LHCN-M2 (cell line): ENCODE measurements at regions not wholly inside any gene's neighbourhood (a gene's known extent, or its start where the extent isn't known, plus 50 kb on each side); places are given as distances from the start of the nearest gene placed in this dataset.

Experiments used
- DNase-seq: peaks from one replicate; pipeline ENCODE4 v3.0.0-alpha.2; 2012; ENCODE audit warnings: low read depth

GRCh38 chr4:26136615-26137014, 184.2 kb upstream of the RBPJ start:
- no peak for DNase-seq

DNA sequence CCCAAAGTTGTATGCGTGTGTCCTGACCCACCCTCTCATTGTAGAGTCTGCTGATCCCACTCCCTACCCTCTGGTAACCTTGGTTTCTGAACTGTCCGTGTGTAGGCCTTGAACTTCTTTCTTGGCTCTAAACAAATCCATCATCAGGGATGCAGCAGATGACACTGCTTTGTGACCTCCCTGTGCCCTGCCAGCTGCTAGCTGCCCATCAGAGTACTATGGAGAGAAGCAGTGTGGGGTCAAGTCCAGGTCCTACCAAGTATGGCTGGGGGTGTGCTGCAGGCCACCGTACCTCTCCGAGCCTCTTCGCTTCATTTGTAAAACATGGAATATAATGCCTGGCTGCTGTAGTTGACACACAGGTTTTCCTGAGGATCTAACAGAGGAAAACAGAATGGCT, 183.5 kb upstream of the RBPJ start:
- DNase-seq: no peak

DNA sequence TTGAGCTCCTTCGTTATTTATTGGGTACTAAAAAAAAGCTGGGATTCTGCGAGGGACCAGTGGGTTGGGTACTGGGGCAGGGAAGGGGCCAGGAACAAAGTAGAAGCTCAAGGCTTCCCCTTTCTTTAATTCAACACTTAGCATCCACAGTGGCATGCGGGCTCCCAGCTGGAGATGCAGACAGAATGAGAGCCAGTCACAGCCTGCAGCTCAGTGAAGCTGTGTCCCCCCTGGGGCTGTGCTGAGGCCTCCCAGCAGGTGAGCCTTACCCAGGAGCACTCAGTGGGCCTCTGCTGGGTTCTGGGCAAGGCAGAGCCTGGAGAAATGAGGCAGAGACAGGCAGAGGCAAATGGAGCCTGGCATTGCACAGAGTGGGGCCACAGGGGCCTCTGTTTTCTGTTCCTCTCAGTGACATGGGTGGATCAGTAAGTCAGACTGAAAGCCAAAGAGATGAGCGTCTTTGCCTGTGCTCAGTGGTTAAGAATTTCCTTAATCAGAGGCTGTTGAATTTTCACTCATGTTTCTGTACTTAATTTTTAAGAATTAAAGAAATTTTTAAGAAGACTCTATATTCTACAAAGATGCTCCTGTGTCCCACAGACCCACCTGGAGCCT, 181.4 kb upstream of the RBPJ start:
- no peak for DNase-seq

GRCh38 chr4:26140150-26140898, 180.5 kb upstream of the RBPJ start:
- DNase-seq: peak; percentile 94

- peak; percentile 43 for DNase-seq
These were observed 179.6 kb upstream of the RBPJ start for GRCh38 chr4:26141051-26141721.

- peak; percentile 95 for DNase-seq
These were observed 178.7 kb upstream of the RBPJ start for GRCh38 chr4:26141911-26142638.

GRCh38 chr4:26144526-26145155, 176.2 kb upstream of the RBPJ start:
- DNase-seq: peak; percentile 35

DNA sequence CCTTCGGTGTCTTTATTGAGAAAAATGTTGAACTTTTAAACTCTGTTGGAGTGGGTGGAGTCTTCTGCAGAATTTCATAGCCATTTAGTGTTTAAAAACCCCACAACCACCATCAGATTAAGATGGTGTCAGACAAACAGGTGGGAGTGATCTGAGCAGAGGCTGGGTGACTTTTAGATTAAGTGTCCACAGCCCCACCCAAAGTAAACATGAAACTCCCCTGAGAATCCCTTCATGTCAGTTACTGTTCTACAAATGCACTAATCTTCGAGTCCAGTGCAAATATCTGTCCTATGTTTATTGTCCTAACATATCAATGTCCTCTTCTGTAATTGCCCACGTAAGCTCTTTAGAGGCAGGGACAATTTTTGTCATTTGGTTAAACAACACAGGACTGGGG, 175.6 kb upstream of the RBPJ start:
- no peak for DNase-seq

GRCh38 chr4:26148927-26149326, 171.9 kb upstream of the RBPJ start:
- no peak for DNase-seq

DNA sequence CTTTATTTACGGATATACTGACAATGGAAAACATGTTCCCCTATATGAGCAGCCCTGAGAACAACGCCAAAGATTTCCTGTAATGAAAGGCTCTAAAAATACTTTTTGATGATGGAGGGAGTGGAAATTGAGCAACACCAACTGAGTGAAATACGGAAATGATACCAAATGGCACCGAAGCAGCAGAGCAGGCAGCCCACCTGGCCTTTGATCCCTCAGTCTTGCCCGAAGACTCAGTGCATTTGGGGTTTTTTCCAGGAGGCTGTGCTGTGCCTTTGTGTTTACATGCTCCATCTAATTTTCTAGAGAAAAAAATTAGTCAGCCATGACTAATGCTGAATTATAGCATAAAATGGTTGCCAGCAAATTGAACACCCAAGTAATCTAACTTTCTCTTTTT, 169.9 kb upstream of the RBPJ start:
- peak; percentile 72 for DNase-seq

DNA sequence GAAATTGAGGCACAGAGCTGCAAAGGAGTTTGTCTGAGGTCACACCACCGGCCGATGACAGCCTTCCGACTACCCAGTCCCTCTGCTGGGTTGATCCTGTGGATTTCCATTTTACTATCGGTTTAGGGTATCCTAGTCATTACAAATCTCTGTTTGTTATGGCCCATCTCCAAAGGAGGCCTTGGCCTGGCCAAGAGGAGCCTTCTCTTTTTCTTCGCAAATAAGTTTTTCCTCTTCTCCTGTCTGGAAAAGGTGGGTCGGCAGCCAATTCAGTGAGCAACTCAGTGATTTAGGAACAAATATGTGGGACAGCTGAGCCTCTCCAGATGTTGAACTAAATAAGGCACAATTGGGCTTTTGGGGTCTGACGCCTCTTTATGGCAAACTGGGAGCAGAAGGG, 169.2 kb upstream of the RBPJ start:
- DNase-seq: no peak

GRCh38 chr4:26152056-26152455, 168.8 kb upstream of the RBPJ start:
- no peak for DNase-seq

- DNase-seq: no peak
These were observed 163.3 kb upstream of the RBPJ start for GRCh38 chr4:26157541-26157940.

DNA sequence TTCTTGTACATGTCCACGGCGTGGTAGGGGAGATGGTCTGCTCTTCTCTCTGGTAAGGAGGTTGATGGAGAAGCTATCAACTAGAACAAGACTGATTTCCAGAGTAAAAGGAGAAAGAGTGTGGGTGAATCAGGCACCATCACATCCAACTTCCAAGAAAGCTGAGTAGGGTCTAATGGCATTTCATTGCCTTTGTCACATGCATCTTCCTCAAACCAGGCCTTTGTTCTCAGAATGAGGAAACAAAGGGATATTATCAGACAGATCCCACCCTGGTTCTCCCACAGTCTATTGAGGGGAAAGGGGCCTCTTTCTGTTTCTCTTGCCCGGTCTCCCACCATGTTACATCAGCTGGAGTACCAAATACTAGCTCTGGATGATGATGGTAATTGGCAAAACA, 160.2 kb upstream of the RBPJ start:
- no peak for DNase-seq

GRCh38 chr4:26161030-26161824, 159.6 kb upstream of the RBPJ start:
- DNase-seq: peak; percentile 48

GRCh38 chr4:26162101-26162500, 158.7 kb upstream of the RBPJ start:
- no peak for DNase-seq

GRCh38 chr4:26163425-26164362, 157.1 kb upstream of the RBPJ start:
- DNase-seq: no peak

GRCh38 chr4:26171501-26171900, 149.3 kb upstream of the RBPJ start:
- no peak for DNase-seq

DNA sequence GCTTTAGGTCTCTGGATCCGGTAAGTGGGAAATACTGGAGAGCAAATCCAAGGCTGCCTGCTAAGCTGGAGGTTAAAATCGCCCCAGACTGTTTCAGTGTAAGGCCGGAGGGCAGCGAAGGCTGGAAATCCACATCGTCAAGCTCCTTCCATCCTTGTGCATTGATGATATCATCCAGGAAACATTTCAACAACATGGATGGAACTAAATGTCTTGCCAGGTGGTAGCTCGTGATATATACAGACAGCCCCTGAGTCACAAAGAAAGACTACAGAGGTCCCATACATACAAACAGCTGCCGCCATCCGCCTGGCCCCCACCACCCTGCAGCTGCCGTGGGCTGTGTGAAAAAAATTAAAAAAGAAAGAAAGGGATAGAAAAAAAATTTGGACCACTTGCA, 148.9 kb upstream of the RBPJ start:
- peak; percentile 98 for DNase-seq

DNA sequence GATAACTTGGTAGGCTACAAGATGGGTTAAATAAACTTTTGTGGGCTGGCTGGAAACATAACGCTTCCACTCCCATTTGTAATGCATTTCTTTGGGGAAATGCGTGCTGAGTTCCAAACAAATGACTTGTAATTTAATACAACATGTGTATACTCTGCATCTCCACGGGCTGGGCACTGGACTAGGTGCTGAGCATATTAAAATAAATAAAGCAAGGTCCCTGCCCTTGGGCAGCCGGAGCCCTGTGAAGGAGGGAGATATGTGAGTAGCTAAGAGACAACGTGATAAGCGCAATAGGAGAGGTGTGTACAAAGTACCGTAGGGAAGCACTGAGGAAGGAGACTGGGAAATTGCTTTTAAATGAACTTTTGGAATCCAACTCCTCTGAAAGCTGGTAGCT, 147.2 kb upstream of the RBPJ start:
- DNase-seq: no peak
